Heart left ventricle (tissue), 13 donors: ENCODE measurements at regions not wholly inside any gene's neighbourhood (a gene's known extent, or its start where the extent isn't known, plus 50 kb on each side); places are given as distances from the start of the nearest gene placed in this dataset.

ENCODE experiments used
- CTCF ChIP-seq, 12 donors: fragments of 200-600 bp; sonication (generic) in 4 of 12; IDR thresholded peaks; one replicate each; pipeline versions ENCODE4 v1.5.0 to v1.8.0; 2018 to 2022; ENCODE audit warnings: antibody characterized with exemption in 12 of 12, mild to moderate bottlenecking in 5 of 12
- POLR2A ChIP-seq, 2 donors: fragments of 450-650 bp; IDR thresholded peaks; one replicate each; pipeline ENCODE4 v1.6.1; 2017; ENCODE audit warnings: antibody characterized with exemption in 2 of 2, mild to moderate bottlenecking in 2 of 2, moderate library complexity in 2 of 2
- donor health status: ischemic (EF 13 %, LVEDD 7.1; RV severe dilation, severe dysfunction).
- donor health status: DM: no; HTN: yes; CAD: no.
- donor health status: DM: no; HTN: no; CAD: no.
- donor health status: ischemic (EF 25% LVEDD 6.9; RV normal size, moderate dysfunction).
- donor health status: ischemic (EF 25% LVEDD 5.7; RV mildly dilated, moderate dysfunction).
- donor health status: ischemic (EF 35%, LVEDD 5.7; RV mildly dilated, moderate dysfunction).
- donor health status: nonischemic (EF 11% LVEDD 7.7; RV severe dilation, severe dysfunction).
- donor health status: DM: yes; HTN: yes; CAD: no.
- donor health status: PGD.
- donor health status: ischemic (EF 29% LVEDD 5.4; RV normal size, mild dysfunction).
- donor health status: nonischemic (EF 23%, LVEDD 6.1; RV moderate dilation, normal function).

GRCh38 chr6:137981758-137982157 is 114.7 kb downstream of the TNFAIP3 start:
- no peak for TF ChIP-seq CTCF (IDR thresholded peaks at IDR 0.05)
- TF ChIP-seq POLR2A (IDR thresholded peaks at IDR 0.05): no peak
